OCI-LY3 (cell line): ENCODE measurements at regions not wholly inside any gene's neighbourhood (a gene's known extent, or its start where the extent isn't known, plus 50 kb on each side); places are given as distances from the start of the nearest gene placed in this dataset.

Experiments
- H2AFZ ChIP-seq: fragments of 200-600, 300-600 bp; shearing (Covaris generic); 2 replicates; pipeline ENCODE4 v1.6.0; 2014; ENCODE audit warnings: antibody characterized with exemption, low read depth, low read length
- H3K27ac ChIP-seq: fragments of 200-600, 300-600 bp; sonication (generic); 2 replicates; pipeline ENCODE4 v1.5.1; 2014; ENCODE audit warnings: mild to moderate bottlenecking, low read length, moderate library complexity, mixed read lengths
- H3K27me3 ChIP-seq: fragments of 200-600, 300-600 bp; sonication (generic); 2 replicates; pipeline ENCODE4 v1.6.1; 2014; ENCODE audit warnings: low read depth, low read length, mixed read lengths
- H3K36me3 ChIP-seq: fragments of 200-600, 300-600 bp; sonication (generic); replicated peaks from 2 replicates; pipeline ENCODE3; 2014; ENCODE audit warnings: low read depth, low read length, mixed read lengths
- H3K4me1 ChIP-seq: fragments of 300-600, 200-600 bp; sonication (generic); 2 replicates; pipeline ENCODE4 v1.6.1; 2014; ENCODE audit warnings: low read length, mixed read lengths
- H3K4me2 ChIP-seq: fragments of 200-600, 300-600 bp; sonication (generic); 2 replicates; pipeline ENCODE4 v1.6.1; 2014; ENCODE audit warnings: low read length, mixed read lengths
- H3K4me3 ChIP-seq: fragments of 300-600, 200-600 bp; sonication (generic); 2 replicates; pipeline ENCODE4 v1.5.1; 2014; ENCODE audit warnings: antibody characterized with exemption, mild to moderate bottlenecking, low read length, moderate library complexity
- H3K79me2 ChIP-seq: fragments of 300-600, 200-600 bp; shearing (Covaris generic); 2 replicates; pipeline ENCODE4 v1.6.1; 2014; ENCODE audit warnings: mild to moderate bottlenecking, low read length, mixed read lengths
- H3K9ac ChIP-seq: fragments of 300-600, 200-600 bp; shearing (Covaris generic); 2 replicates; pipeline ENCODE4 v1.6.0; 2014; ENCODE audit warnings: mild to moderate bottlenecking, low read length, moderate library complexity
- H3K9me3 ChIP-seq: fragments of 200-600, 300-600 bp; shearing (Covaris generic); 2 replicates; pipeline ENCODE4 v1.6.1; 2014; ENCODE audit warnings: low read length, mixed read lengths; ENCODE audit not compliant: insufficient read depth
- H4K20me1 ChIP-seq: fragments of 200-600, 300-600 bp; sonication (generic); 2 replicates; pipeline ENCODE4 v1.6.1; 2016; ENCODE audit warnings: low read length, mixed read lengths; ENCODE audit not compliant: insufficient read depth
- EZH2phosphoT487 ChIP-seq: fragments of 200-600 bp; shearing (Covaris generic); IDR thresholded peaks from 2 replicates; pipeline ENCODE4 v1.6.1; 2018; ENCODE audit warnings: antibody characterized with exemption, mixed run types, low read depth
- TF ChIP-seq, protein P1 (sequence below): fragments of 200-600, 300-600 bp; sonication (generic); IDR thresholded peaks from 2 replicates; pipeline ENCODE4 v1.5.1; 2014; ENCODE audit warnings: antibody characterized with exemption, low read length, low read depth

GRCh38 chr13:87093399-87093798 is 577.8 kb upstream of the SLITRK5 start:
- no peak overlapping the region for H3K4me3 ChIP-seq
- peaks cover 5% of the 10 kb centered on the region; the same call in 1 of the 2 replicates for H3K4me1 ChIP-seq
- H3K27ac ChIP-seq = no peak overlapping the region

DNA sequence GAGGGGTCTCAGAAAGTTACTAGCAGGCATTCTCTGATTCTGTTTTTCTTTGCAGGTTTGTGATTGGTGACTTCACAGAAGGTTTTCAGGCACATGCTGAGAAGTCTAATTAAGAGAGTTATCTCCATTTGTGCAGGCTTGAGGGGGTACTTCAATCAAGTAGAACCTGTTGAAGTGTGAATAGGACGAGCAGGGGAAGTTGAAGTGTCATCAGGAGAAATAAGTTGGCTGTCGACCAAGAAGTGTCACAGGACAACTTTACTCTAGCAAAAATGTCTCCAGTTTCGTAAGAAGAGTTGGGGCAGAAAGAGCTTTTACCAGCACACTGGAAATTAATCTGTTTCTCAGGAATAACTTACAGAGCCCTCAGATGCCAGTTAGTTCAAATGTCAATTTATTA is 576.5 kb upstream of the SLITRK5 start:
- peak overlapping the region; percentile 31 for H2AFZ ChIP-seq
- H3K27me3 ChIP-seq = no peaks in the 10 kb centered on the region
- H3K9ac ChIP-seq = no peak overlapping the region
- no peak overlapping the region for H3K4me3 ChIP-seq
- no peak overlapping the region for H3K27ac ChIP-seq
- H3K79me2 ChIP-seq = no peaks in the 10 kb centered on the region
- no peaks in the 10 kb centered on the region for H4K20me1 ChIP-seq
- no peaks in the 10 kb centered on the region for H3K36me3 ChIP-seq
- no peak overlapping the region for H3K4me2 ChIP-seq
- TF ChIP-seq, protein P1, sequence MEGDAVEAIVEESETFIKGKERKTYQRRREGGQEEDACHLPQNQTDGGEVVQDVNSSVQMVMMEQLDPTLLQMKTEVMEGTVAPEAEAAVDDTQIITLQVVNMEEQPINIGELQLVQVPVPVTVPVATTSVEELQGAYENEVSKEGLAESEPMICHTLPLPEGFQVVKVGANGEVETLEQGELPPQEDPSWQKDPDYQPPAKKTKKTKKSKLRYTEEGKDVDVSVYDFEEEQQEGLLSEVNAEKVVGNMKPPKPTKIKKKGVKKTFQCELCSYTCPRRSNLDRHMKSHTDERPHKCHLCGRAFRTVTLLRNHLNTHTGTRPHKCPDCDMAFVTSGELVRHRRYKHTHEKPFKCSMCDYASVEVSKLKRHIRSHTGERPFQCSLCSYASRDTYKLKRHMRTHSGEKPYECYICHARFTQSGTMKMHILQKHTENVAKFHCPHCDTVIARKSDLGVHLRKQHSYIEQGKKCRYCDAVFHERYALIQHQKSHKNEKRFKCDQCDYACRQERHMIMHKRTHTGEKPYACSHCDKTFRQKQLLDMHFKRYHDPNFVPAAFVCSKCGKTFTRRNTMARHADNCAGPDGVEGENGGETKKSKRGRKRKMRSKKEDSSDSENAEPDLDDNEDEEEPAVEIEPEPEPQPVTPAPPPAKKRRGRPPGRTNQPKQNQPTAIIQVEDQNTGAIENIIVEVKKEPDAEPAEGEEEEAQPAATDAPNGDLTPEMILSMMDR = no peak
- no peak for TF ChIP-seq EZH2phosphoT487
- no peaks in the 10 kb centered on the region for H3K9me3 ChIP-seq
- H3K4me1 ChIP-seq = peaks cover 5% of the 10 kb centered on the region; the same call in 1 of the 2 replicates

More at GRCh38 chr13:87093399-87093798, 577.8 kb upstream of the SLITRK5 start:
- no peak overlapping the region for H3K4me2 ChIP-seq
- no peaks in the 10 kb centered on the region for H4K20me1 ChIP-seq
- no peak overlapping the region for H2AFZ ChIP-seq
- no peak overlapping the region for H3K9ac ChIP-seq
- no peaks in the 10 kb centered on the region for H3K36me3 ChIP-seq
- H3K9me3 ChIP-seq = no peaks in the 10 kb centered on the region
- H3K27me3 ChIP-seq = no peaks in the 10 kb centered on the region
- H3K79me2 ChIP-seq = no peaks in the 10 kb centered on the region
- TF ChIP-seq, protein P1 = no peak
- TF ChIP-seq EZH2phosphoT487 = no peak

DNA sequence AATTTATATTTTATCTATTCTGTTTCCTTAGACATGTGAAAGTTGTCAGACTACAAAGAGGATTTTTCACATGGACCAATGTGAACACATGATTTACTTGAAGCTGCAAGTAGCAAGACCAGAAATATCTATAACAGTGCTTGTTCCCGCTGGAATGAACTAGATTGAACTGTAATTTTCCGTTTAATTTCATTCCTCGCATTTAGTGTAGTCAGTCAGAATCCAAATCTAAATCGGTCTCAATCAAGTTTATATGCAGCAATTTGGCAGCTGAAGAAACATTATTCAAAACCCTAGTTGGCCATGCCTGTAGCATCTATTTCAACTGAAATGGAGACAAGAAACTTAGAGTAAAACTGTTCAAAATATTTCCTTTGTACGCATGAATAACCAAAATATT is 570.7 kb upstream of the SLITRK5 start:
- TF ChIP-seq, protein P1 = no peak
- TF ChIP-seq EZH2phosphoT487 = no peak
- Histone ChIP-seq H3K36me3 (no peaks in the 10 kb centered on the region), H3K4me1 (no peaks in the 10 kb centered on the region), H2AFZ (no peak overlapping the region), H3K79me2 (no peaks in the 10 kb centered on the region), H4K20me1 (no peaks in the 10 kb centered on the region), H3K27me3 (no peaks in the 10 kb centered on the region), H3K27ac (no peak overlapping the region), H3K9me3 (no peaks in the 10 kb centered on the region), H3K4me2 (no peak overlapping the region), H3K4me3 (no peak overlapping the region), H3K9ac (no peak overlapping the region)

DNA sequence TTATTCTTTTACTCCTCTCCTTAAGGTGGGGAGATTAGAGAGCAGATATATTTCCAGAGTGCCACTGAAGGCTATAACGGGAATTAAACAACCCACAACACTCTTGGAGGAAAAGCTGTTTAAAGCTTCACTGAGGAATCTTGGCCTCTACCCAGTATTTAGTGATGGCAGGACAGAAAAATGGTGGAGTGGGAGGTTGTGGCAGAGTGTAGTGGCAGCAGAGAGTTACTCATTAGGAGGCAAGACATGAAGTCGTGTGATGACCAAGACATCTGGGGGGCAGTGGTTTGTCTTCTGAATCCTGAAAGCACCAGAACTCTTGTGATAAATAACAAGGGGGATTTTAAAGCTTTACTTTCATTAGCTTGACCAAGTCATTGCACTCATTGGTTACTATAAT is 563.5 kb upstream of the SLITRK5 start:
- Histone ChIP-seq H3K9me3 (no peaks in the 10 kb centered on the region), H3K27ac (no peak overlapping the region), H3K4me3 (no peak overlapping the region), H3K9ac (no peak overlapping the region), H3K79me2 (no peaks in the 10 kb centered on the region), H3K4me1 (no peaks in the 10 kb centered on the region), H3K36me3 (no peaks in the 10 kb centered on the region), H3K4me2 (no peak overlapping the region), H2AFZ (peak overlapping the region; percentile 77), H3K27me3 (no peaks in the 10 kb centered on the region), H4K20me1 (no peaks in the 10 kb centered on the region)
- no peak for TF ChIP-seq EZH2phosphoT487
